ENCODE measurements at regions not wholly inside any gene's neighbourhood (a gene's known extent, or its start where the extent isn't known, plus 50 kb on each side); places are given as distances from the start of the nearest gene placed in this dataset.

DNA sequence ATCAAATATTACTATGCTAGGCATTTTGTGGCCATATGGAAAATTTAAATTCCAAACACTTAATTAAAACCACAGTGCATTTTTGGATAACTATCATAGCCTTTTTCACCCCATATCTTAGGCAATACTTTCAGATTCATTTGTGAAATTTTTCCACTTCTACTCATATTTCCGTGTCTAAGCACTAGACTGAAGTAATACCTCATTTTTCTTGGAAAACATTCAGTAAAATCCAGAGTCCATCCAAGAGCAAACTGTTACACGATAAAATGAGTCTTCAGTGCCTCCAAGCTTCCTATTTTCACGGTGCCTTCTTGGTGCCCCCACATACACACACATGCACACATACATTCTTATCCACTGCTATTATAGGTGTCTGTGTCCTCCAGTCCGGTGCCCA is 845.9 kb downstream of the TBL1XR1 start:
- CTCF ChIA-PET (ENCODE audit: low intra/inter-chr PET ratio, low total read pairs) = no interaction called here
- no TSS peak for BruUV-seq (replicated peaks)

More for the DNA sequence above, 845.9 kb downstream of the TBL1XR1 start:
- Histone ChIP-seq H2AFZ (ENCODE audit: low read length) (no peak overlapping the region), H3K79me2 (ENCODE audit: insufficient read depth, low read length) (no peaks in the 10 kb centered on the region), H3K9ac (ENCODE audit: insufficient read depth, low read depth, low read length) (no peak overlapping the region), H3K9me3 (ENCODE audit: low read length) (peaks cover 76% of the 10 kb centered on the region), H3K27me3 (ENCODE audit: control insufficient read depth in 1 of 2, insufficient read depth in 2 of 2, low read length in 2 of 2) (no peaks in the 10 kb centered on the region), H3K4me1 (ENCODE audit: insufficient read depth, low read length) (no peaks in the 10 kb centered on the region), H3K27ac (ENCODE audit: extremely low read length, insufficient read depth, low read length) (no peak overlapping the region), H3K36me3 (replicated peaks in 1 of 2; ENCODE audit: control insufficient read depth in 1 of 2, insufficient read depth in 2 of 2, low read length in 2 of 2) (no peaks in the 10 kb centered on the region), H3K4me2 (ENCODE audit: low read depth, low read length) (no peak overlapping the region), H3K4me3 (replicated peaks in 1 of 3; ENCODE audit: insufficient read depth in 1 of 3, low read depth in 2 of 3, low read length in 3 of 3) (no peak overlapping the region), H4K20me1 (ENCODE audit: insufficient read depth, low read length) (no peaks in the 10 kb centered on the region)
- POLR2A ChIA-PET = no interaction called here
- in situ Hi-C loops (cut with HindIII; ENCODE audit: extremely low pct_ligation_motif_present, low pct_unique_long_range_greater_than_20kb) (no loop called here), intact Hi-C loops (cut with micrococcal nuclease; ENCODE audit: unreplicated experiment) (no loop called here)
- DNase-seq (ENCODE audit: low spot score) = no peak
- TF ChIP-seq HNF4G (IDR thresholded peaks at IDR 0.05; ENCODE audit: borderline replicate concordance, low read depth, low read length) (no peak), HNF4G (CRISPR knock-in tag; IDR thresholded peaks at IDR 0.05; ENCODE audit: borderline replicate concordance, low read depth) (no peak), GATAD1 (CRISPR knock-in tag; IDR thresholded peaks at IDR 0.05) (no peak), ZNF572 (CRISPR knock-in tag; IDR thresholded peaks at IDR 0.05) (no peak), BHLHE40 (IDR thresholded peaks at IDR 0.05; ENCODE audit: low read length) (no peak), ZNF724P (CRISPR knock-in tag; IDR thresholded peaks at IDR 0.05; ENCODE audit: borderline replicate concordance) (no peak), PRMT3 (CRISPR knock-in tag; IDR thresholded peaks at IDR 0.05; ENCODE audit: borderline replicate concordance, low read depth) (no peak), DNMT3B (CRISPR knock-in tag; conservative IDR thresholded peaks at IDR 0.05) (no peak), PATZ1 (CRISPR knock-in tag; IDR thresholded peaks at IDR 0.05) (no peak), MED13 (CRISPR knock-in tag; IDR thresholded peaks at IDR 0.05) (no peak), ZNF138 (CRISPR knock-in tag; IDR thresholded peaks at IDR 0.05; ENCODE audit: low read depth) (no peak), MYNN (CRISPR knock-in tag; IDR thresholded peaks at IDR 0.05; ENCODE audit: low read depth) (no peak), ZNF776 (CRISPR knock-in tag; IDR thresholded peaks at IDR 0.05) (no peak)
- TF ChIP-seq, protein P1, sequence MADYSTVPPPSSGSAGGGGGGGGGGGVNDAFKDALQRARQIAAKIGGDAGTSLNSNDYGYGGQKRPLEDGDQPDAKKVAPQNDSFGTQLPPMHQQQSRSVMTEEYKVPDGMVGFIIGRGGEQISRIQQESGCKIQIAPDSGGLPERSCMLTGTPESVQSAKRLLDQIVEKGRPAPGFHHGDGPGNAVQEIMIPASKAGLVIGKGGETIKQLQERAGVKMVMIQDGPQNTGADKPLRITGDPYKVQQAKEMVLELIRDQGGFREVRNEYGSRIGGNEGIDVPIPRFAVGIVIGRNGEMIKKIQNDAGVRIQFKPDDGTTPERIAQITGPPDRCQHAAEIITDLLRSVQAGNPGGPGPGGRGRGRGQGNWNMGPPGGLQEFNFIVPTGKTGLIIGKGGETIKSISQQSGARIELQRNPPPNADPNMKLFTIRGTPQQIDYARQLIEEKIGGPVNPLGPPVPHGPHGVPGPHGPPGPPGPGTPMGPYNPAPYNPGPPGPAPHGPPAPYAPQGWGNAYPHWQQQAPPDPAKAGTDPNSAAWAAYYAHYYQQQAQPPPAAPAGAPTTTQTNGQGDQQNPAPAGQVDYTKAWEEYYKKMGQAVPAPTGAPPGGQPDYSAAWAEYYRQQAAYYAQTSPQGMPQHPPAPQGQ (CRISPR knock-in tag; IDR thresholded peaks at IDR 0.05; ENCODE audit: borderline replicate concordance) = no peak
- TF ChIP-seq, protein P2, sequence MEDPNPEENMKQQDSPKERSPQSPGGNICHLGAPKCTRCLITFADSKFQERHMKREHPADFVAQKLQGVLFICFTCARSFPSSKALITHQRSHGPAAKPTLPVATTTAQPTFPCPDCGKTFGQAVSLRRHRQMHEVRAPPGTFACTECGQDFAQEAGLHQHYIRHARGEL (CRISPR knock-in tag; IDR thresholded peaks at IDR 0.05) = no peak
- TF ChIP-seq, protein P3, sequence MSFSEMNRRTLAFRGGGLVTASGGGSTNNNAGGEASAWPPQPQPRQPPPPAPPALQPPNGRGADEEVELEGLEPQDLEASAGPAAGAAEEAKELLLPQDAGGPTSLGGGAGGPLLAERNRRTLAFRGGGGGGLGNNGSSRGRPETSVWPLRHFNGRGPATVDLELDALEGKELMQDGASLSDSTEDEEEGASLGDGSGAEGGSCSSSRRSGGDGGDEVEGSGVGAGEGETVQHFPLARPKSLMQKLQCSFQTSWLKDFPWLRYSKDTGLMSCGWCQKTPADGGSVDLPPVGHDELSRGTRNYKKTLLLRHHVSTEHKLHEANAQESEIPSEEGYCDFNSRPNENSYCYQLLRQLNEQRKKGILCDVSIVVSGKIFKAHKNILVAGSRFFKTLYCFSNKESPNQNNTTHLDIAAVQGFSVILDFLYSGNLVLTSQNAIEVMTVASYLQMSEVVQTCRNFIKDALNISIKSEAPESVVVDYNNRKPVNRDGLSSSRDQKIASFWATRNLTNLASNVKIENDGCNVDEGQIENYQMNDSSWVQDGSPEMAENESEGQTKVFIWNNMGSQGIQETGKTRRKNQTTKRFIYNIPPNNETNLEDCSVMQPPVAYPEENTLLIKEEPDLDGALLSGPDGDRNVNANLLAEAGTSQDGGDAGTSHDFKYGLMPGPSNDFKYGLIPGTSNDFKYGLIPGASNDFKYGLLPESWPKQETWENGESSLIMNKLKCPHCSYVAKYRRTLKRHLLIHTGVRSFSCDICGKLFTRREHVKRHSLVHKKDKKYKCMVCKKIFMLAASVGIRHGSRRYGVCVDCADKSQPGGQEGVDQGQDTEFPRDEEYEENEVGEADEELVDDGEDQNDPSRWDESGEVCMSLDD (CRISPR knock-in tag; IDR thresholded peaks at IDR 0.05; ENCODE audit: borderline replicate concordance) = no peak
- TF ChIP-seq, protein P4, sequence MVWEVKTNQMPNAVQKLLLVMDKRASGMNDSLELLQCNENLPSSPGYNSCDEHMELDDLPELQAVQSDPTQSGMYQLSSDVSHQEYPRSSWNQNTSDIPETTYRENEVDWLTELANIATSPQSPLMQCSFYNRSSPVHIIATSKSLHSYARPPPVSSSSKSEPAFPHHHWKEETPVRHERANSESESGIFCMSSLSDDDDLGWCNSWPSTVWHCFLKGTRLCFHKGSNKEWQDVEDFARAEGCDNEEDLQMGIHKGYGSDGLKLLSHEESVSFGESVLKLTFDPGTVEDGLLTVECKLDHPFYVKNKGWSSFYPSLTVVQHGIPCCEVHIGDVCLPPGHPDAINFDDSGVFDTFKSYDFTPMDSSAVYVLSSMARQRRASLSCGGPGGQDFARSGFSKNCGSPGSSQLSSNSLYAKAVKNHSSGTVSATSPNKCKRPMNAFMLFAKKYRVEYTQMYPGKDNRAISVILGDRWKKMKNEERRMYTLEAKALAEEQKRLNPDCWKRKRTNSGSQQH (CRISPR knock-in tag; IDR thresholded peaks at IDR 0.05; ENCODE audit: low read depth) = no peak
- FAIRE-seq = no peak
- 0% methylated on average over 4 of the region's 4 CpGs for WGBS (ENCODE audit: low lambda C conversion rate)
- ATAC-seq = no peak
